ENCODE measurements at regions not wholly inside any gene's neighbourhood (a gene's known extent, or its start where the extent isn't known, plus 50 kb on each side); places are given as distances from the start of the nearest gene placed in this dataset.

DNA sequence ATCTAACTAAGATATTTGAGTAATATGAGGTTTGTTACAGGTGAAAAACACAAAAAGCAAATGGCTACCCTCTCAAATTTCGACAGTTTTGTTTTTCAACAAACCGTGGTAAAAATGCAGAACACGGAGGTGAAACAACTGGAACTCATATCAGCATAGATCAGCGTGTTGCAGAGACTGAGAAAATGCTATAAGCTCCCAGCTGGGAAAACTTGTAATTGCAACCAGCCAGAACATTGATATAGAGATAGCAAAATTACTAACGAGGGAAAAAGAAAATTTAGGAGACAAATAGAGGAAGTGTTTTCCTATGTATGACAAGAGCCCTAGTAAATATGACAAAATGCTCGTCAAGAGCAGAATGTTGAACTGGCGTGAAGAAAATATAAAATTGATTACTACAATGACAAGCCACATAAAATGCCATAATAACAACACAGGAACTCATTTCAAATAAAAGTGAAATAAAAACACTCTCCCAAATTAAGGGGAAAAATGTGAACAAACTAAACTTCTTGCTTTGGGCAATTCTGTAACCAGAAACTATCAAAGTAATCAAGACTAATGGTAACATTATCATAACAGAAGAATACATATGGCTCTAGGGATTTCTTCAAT, 1989.8 kb downstream of the EFNA5 start:
- no peaks in the 10 kb centered on the region for H3K27me3 ChIP-seq (ENCODE audit: control insufficient read depth, insufficient read depth, low read length)
- TF ChIP-seq, protein P1, sequence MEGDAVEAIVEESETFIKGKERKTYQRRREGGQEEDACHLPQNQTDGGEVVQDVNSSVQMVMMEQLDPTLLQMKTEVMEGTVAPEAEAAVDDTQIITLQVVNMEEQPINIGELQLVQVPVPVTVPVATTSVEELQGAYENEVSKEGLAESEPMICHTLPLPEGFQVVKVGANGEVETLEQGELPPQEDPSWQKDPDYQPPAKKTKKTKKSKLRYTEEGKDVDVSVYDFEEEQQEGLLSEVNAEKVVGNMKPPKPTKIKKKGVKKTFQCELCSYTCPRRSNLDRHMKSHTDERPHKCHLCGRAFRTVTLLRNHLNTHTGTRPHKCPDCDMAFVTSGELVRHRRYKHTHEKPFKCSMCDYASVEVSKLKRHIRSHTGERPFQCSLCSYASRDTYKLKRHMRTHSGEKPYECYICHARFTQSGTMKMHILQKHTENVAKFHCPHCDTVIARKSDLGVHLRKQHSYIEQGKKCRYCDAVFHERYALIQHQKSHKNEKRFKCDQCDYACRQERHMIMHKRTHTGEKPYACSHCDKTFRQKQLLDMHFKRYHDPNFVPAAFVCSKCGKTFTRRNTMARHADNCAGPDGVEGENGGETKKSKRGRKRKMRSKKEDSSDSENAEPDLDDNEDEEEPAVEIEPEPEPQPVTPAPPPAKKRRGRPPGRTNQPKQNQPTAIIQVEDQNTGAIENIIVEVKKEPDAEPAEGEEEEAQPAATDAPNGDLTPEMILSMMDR (IDR thresholded peaks at IDR 0.05; ENCODE audit: insufficient read depth, low read length, poor library complexity, severe bottlenecking): no peak
- DNase-seq (ENCODE audit: low read depth): no peak
- no peak overlapping the region for H3K4me3 ChIP-seq (ENCODE audit: low read depth, low read length)
- H3K36me3 ChIP-seq (ENCODE audit: control insufficient read depth, insufficient read depth, low read length): no peaks in the 10 kb centered on the region

DNA sequence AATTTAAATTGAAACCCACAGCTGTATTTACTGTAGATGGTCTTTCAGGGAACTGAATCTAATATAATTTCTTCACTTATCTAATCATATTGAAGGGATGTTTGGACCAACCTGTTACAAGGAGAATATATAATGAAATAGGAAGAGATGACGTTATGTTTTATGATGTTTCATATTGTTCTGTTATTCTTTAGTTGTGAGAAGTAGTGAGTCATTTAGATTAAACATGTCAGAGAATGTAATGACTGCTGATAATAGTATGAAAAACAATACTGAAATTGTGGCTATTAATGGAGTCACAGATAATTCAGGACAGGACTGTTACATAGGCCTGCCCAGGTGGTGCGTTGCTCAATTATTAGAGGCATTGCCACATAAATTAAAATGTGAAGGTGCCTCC, 1993.4 kb downstream of the EFNA5 start:
- no peaks in the 10 kb centered on the region for H3K27me3 ChIP-seq (ENCODE audit: control insufficient read depth, insufficient read depth, low read length)
- TF ChIP-seq, protein P1 (IDR thresholded peaks at IDR 0.05; ENCODE audit: insufficient read depth, low read length, poor library complexity, severe bottlenecking): no peak
- no peak for DNase-seq (ENCODE audit: low read depth)

GRCh38 chr5:105670596-105670995, 2000.1 kb downstream of the EFNA5 start:
- DNase-seq (ENCODE audit: low read depth): no peak
- no peaks in the 10 kb centered on the region for H3K27me3 ChIP-seq (ENCODE audit: control insufficient read depth, insufficient read depth, low read length)
- no peak overlapping the region for H3K4me3 ChIP-seq (ENCODE audit: low read depth, low read length)
- H3K36me3 ChIP-seq (ENCODE audit: control insufficient read depth, insufficient read depth, low read length): no peaks in the 10 kb centered on the region
- TF ChIP-seq, protein P1 (IDR thresholded peaks at IDR 0.05; ENCODE audit: insufficient read depth, low read length, poor library complexity, severe bottlenecking): no peak

More for the DNA sequence above, 1993.4 kb downstream of the EFNA5 start:
- no peak overlapping the region for H3K4me3 ChIP-seq (ENCODE audit: low read depth, low read length)
- H3K36me3 ChIP-seq (ENCODE audit: control insufficient read depth, insufficient read depth, low read length): no peaks in the 10 kb centered on the region

- TF ChIP-seq, protein P1 (IDR thresholded peaks at IDR 0.05; ENCODE audit: insufficient read depth, low read length, poor library complexity, severe bottlenecking): no peak
- no peaks in the 10 kb centered on the region for H3K36me3 ChIP-seq (ENCODE audit: control insufficient read depth, insufficient read depth, low read length)
- no peaks in the 10 kb centered on the region for H3K27me3 ChIP-seq (ENCODE audit: control insufficient read depth, insufficient read depth, low read length)
- no peak for DNase-seq (ENCODE audit: low read depth)
- H3K4me3 ChIP-seq (ENCODE audit: low read depth, low read length): no peak overlapping the region
Measured at GRCh38 chr5:105663671-105664070, 2007.1 kb downstream of the EFNA5 start.

DNA sequence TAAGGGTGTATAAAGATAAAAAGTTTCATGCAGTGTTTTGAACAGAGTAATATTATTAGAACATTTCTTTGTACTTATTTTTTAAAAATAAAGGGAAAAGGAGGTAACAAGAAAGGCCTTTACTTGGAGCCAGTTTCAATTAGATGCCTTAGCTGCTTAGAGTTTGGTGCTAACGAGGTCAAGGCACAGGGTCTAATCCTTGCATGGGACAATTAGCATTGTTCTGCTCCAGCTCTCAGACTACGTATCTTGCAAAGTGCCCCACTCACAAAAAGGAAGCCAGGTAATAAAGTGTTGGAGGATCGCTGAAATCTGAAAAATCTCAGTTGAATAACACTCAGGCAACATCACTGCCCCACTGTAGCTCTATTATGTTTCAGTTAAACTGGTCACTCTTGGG, 2011.3 kb downstream of the EFNA5 start:
- no peak overlapping the region for H3K4me3 ChIP-seq (ENCODE audit: low read depth, low read length)
- TF ChIP-seq, protein P1 (IDR thresholded peaks at IDR 0.05; ENCODE audit: insufficient read depth, low read length, poor library complexity, severe bottlenecking): no peak
- DNase-seq (ENCODE audit: low read depth): no peak
- H3K36me3 ChIP-seq (ENCODE audit: control insufficient read depth, insufficient read depth, low read length): no peaks in the 10 kb centered on the region
- no peaks in the 10 kb centered on the region for H3K27me3 ChIP-seq (ENCODE audit: control insufficient read depth, insufficient read depth, low read length)

GRCh38 chr5:105640328-105640727, 2030.4 kb downstream of the EFNA5 start:
- no peaks in the 10 kb centered on the region for H3K27me3 ChIP-seq (ENCODE audit: control insufficient read depth, insufficient read depth, low read length)
- no peaks in the 10 kb centered on the region for H3K36me3 ChIP-seq (ENCODE audit: control insufficient read depth, insufficient read depth, low read length)
- H3K4me3 ChIP-seq (ENCODE audit: low read depth, low read length): no peak overlapping the region
- no peak for DNase-seq (ENCODE audit: low read depth)
- TF ChIP-seq, protein P1 (IDR thresholded peaks at IDR 0.05; ENCODE audit: insufficient read depth, low read length, poor library complexity, severe bottlenecking): no peak
